ENCODE measurements at regions not wholly inside any gene's neighbourhood (a gene's known extent, or its start where the extent isn't known, plus 50 kb on each side); places are given as distances from the start of the nearest gene placed in this dataset.

DNA sequence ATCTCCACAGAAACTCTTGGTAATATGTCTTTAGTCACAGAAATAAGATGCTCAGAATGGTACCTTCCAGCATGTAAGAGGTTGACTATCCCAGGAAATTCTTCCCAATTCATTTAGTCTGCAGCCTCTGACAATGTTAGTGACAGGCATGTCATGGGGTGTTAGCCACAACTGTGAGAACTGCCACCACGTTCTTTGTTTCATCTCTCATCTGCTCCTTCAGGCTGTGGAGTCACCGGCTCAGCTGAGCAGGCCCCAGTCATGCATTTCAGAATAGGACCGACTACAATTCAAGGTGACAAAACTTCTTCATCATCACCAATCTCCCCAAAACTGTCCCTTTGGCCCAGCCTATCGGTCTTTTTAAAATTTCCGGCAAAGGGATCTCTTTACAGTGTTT is 167.5 kb downstream of the AKAIN1 start:
- TF ChIP-seq, protein P1, sequence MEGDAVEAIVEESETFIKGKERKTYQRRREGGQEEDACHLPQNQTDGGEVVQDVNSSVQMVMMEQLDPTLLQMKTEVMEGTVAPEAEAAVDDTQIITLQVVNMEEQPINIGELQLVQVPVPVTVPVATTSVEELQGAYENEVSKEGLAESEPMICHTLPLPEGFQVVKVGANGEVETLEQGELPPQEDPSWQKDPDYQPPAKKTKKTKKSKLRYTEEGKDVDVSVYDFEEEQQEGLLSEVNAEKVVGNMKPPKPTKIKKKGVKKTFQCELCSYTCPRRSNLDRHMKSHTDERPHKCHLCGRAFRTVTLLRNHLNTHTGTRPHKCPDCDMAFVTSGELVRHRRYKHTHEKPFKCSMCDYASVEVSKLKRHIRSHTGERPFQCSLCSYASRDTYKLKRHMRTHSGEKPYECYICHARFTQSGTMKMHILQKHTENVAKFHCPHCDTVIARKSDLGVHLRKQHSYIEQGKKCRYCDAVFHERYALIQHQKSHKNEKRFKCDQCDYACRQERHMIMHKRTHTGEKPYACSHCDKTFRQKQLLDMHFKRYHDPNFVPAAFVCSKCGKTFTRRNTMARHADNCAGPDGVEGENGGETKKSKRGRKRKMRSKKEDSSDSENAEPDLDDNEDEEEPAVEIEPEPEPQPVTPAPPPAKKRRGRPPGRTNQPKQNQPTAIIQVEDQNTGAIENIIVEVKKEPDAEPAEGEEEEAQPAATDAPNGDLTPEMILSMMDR (IDR thresholded peaks at IDR 0.05), result no peak
- no peak for TF ChIP-seq RAD21 (conservative IDR thresholded peaks at IDR 0.05 in 1 of 2, IDR thresholded peaks at IDR 0.05 in 1 of 2)
- no peak for TF ChIP-seq POLR2AphosphoS2 (conservative IDR thresholded peaks at IDR 0.05; ENCODE audit: low read length)
- TF ChIP-seq ESRRA (IDR thresholded peaks at IDR 0.05; ENCODE audit: borderline replicate concordance, low read length), result no peak
- TF ChIP-seq CEBPB (IDR thresholded peaks at IDR 0.05), result no peak
- no peak for TF ChIP-seq HOXA7 (CRISPR knock-in tag; IDR thresholded peaks at IDR 0.05)
- TF ChIP-seq POLR2A (IDR thresholded peaks at IDR 0.05; ENCODE audit: low read length), result no peak
- TF ChIP-seq BCL3 (IDR thresholded peaks at IDR 0.05), result no peak
- no peak for TF ChIP-seq JUN (IDR thresholded peaks at IDR 0.05)
- TF ChIP-seq GATA3 (IDR thresholded peaks at IDR 0.05; ENCODE audit: borderline replicate concordance), result no peak

Data from A549 (cell line).